Left lung (tissue), 4 donors: ENCODE measurements at regions not wholly inside any gene's neighbourhood (a gene's known extent, or its start where the extent isn't known, plus 50 kb on each side); places are given as distances from the start of the nearest gene placed in this dataset.
A peak's percentile ranks its signal among the peaks of the same experiment; 100 is the strongest.

Experiments used
- ATAC-seq: fragments of 200-7000 bp; cut with Tn5 transposase; one replicate; pipeline ENCODE4 v1.9.1; 2020; ENCODE audit warnings: moderate library complexity
- DNase-seq, 4 donors: peaks; one replicate each; pipeline ENCODE4 v3.0.0-alpha.2; 2013 to 2020
- H3K27ac ChIP-seq, 2 donors: fragments of 200-600 bp; sonication (generic) in 1 of 2; one replicate each; pipeline versions ENCODE4 v1.5.0 to v1.8.0; 2020 to 2021
- H3K27me3 ChIP-seq, 2 donors: fragments of 200-600 bp; sonication (generic) in 1 of 2; one replicate each; pipeline versions ENCODE4 v1.5.0 to v1.8.0; 2020 to 2021
- H3K36me3 ChIP-seq, 2 donors: fragments of 200-600 bp; sonication (generic) in 1 of 2; one replicate each; pipeline versions ENCODE4 v1.5.0 to v1.8.0; 2020 to 2021
- H3K4me1 ChIP-seq, 2 donors: fragments of 200-600 bp; one replicate each; pipeline ENCODE4 v1.8.0; 2021
- H3K4me3 ChIP-seq, 2 donors: fragments of 200-600 bp; sonication (generic) in 1 of 2; one replicate each; pipeline versions ENCODE4 v1.5.0 to v1.8.0; 2020 to 2021; ENCODE audit warnings: mild to moderate bottlenecking in 1 of 2
- H3K9me3 ChIP-seq, 2 donors: fragments of 200-600 bp; sonication (generic) in 1 of 2; one replicate each; pipeline versions ENCODE4 v1.5.0 to v1.8.0; 2020 to 2021
- CTCF ChIP-seq, 2 donors: fragments of 200-600 bp; sonication (generic) in 1 of 2; IDR thresholded peaks; one replicate each; pipeline versions ENCODE4 v1.5.0 to v1.8.0; 2021; ENCODE audit warnings: antibody characterized with exemption in 2 of 2
- intact Hi-C, 2 donors: fragments of 100-400 bp; cut with DNase I; formaldehyde crosslinking; loops; one replicate each; pipeline versions ENCODE4 v1.11.2 to v1.14.2; 2022
- donor health status: DM: no; HTN: yes; CAD: no.
- donor health status: DM: no; HTN: no; CAD: no.

GRCh38 chr6:84551797-84552196, 212.6 kb downstream of the TBX18 start:
- no peaks in the 10 kb centered on the region for H3K4me1 ChIP-seq
- H3K9me3 ChIP-seq: peaks cover 0 to 4% of the 10 kb centered on the region in 2 donors
- no peak overlapping the region for H3K27ac ChIP-seq
- intact Hi-C loops: no loop called here
- ATAC-seq (no peak), DNase-seq (no peak)
- no peaks in the 10 kb centered on the region for H3K36me3 ChIP-seq
- H3K27me3 ChIP-seq: no peaks in the 10 kb centered on the region
- no peak overlapping the region for H3K4me3 ChIP-seq
- no peak for TF ChIP-seq CTCF (IDR thresholded peaks at IDR 0.05)

- Histone ChIP-seq H3K9me3 (peaks cover 0 to 4% of the 10 kb centered on the region in 2 donors), H3K4me1 (no peaks in the 10 kb centered on the region), H3K36me3 (no peaks in the 10 kb centered on the region), H3K27me3 (no peaks in the 10 kb centered on the region), H3K27ac (no peak overlapping the region), H3K4me3 (no peak overlapping the region)
- ATAC-seq (no peak), DNase-seq (no peak)
- TF ChIP-seq CTCF (IDR thresholded peaks at IDR 0.05): no peak
- intact Hi-C loops: no loop called here
Measured at GRCh38 chr6:84549917-84550316, 214.5 kb downstream of the TBX18 start.

- no peaks in the 10 kb centered on the region for H3K4me1 ChIP-seq
- H3K4me3 ChIP-seq: no peak overlapping the region
- ATAC-seq (no peak), DNase-seq (no peak)
- intact Hi-C loops: no loop called here
- peaks cover 0 to 14% of the 10 kb centered on the region in 2 donors for H3K9me3 ChIP-seq
- H3K27me3 ChIP-seq: no peaks in the 10 kb centered on the region
- H3K36me3 ChIP-seq: no peaks in the 10 kb centered on the region
- TF ChIP-seq CTCF (IDR thresholded peaks at IDR 0.05): no peak
- H3K27ac ChIP-seq: no peak overlapping the region
Measured at GRCh38 chr6:84547341-84547801, 217.0 kb downstream of the TBX18 start.

GRCh38 chr6:84546427-84546914, 217.9 kb downstream of the TBX18 start:
- H3K36me3 ChIP-seq: no peaks in the 10 kb centered on the region
- peaks cover 0 to 21% of the 10 kb centered on the region in 2 donors for H3K9me3 ChIP-seq
- no peak overlapping the region for H3K4me3 ChIP-seq
- TF ChIP-seq CTCF (IDR thresholded peaks at IDR 0.05): no peak
- intact Hi-C loops: no loop called here
- H3K4me1 ChIP-seq: no peaks in the 10 kb centered on the region
- DNase-seq: peak in 3 of 4 donors; percentile 15 to 59 (median 23)
- no peak for ATAC-seq
- H3K27ac ChIP-seq: no peak overlapping the region
- no peaks in the 10 kb centered on the region for H3K27me3 ChIP-seq

GRCh38 chr6:84539122-84539856, 225.1 kb downstream of the TBX18 start:
- DNase-seq (no peak), ATAC-seq (no peak)
- Histone ChIP-seq H3K9me3 (peaks cover 0 to 30% of the 10 kb centered on the region in 2 donors), H3K27ac (no peak overlapping the region), H3K36me3 (no peaks in the 10 kb centered on the region), H3K4me3 (no peak overlapping the region), H3K27me3 (no peaks in the 10 kb centered on the region), H3K4me1 (no peaks in the 10 kb centered on the region)
- intact Hi-C loops: no loop called here
- no peak for TF ChIP-seq CTCF (IDR thresholded peaks at IDR 0.05)
